DOHH2 (cell line): ENCODE measurements at regions not wholly inside any gene's neighbourhood (a gene's known extent, or its start where the extent isn't known, plus 50 kb on each side); places are given as distances from the start of the nearest gene placed in this dataset.

Experiments
- H3F3A ChIP-seq: fragments of 200-600 bp; sonication (generic), shearing (Covaris generic); 2 replicates; pipeline ENCODE4 v1.6.0; 2016; ENCODE audit warnings: antibody characterized with exemption, mild to moderate bottlenecking; ENCODE audit not compliant: control insufficient read depth, insufficient read depth
- H3K27ac ChIP-seq: fragments of 200-600 bp; sonication (generic); 2 replicates; pipeline ENCODE4 v1.5.1; 2014; ENCODE audit warnings: low read depth, mild to moderate bottlenecking, low read length, moderate library complexity
- H3K27me3 ChIP-seq: fragments of 200-600 bp; sonication (generic); 2 replicates; pipeline ENCODE4 v1.6.1; 2014; ENCODE audit warnings: mild to moderate bottlenecking, low read length, mixed read lengths; ENCODE audit not compliant: control insufficient read depth
- H3K36me3 ChIP-seq: fragments of 200-600 bp; sonication (generic); 2 replicates; pipeline ENCODE4 v1.6.1; 2014; ENCODE audit warnings: mild to moderate bottlenecking, low read length, moderate library complexity, mixed read lengths; ENCODE audit not compliant: control insufficient read depth
- H3K4me1 ChIP-seq: fragments of 200-600 bp; sonication (generic); 2 replicates; pipeline ENCODE4 v1.6.1; 2014; ENCODE audit warnings: mild to moderate bottlenecking, low read length, mixed read lengths; ENCODE audit not compliant: control insufficient read depth
- H3K4me2 ChIP-seq: fragments of 200-600 bp; sonication (generic); 2 replicates; pipeline ENCODE4 v1.6.0; 2014; ENCODE audit warnings: mild to moderate bottlenecking, low read length, moderate library complexity
- H3K4me3 ChIP-seq: fragments of 200-600 bp; sonication (generic); 2 replicates; pipeline ENCODE4 v1.5.1; 2014; ENCODE audit warnings: mild to moderate bottlenecking, low read length, mixed read lengths
- H3K79me2 ChIP-seq: fragments of 200-600 bp; sonication (generic); 2 replicates; pipeline ENCODE4 v1.6.1; 2014; ENCODE audit warnings: mild to moderate bottlenecking, low read length, mixed read lengths; ENCODE audit not compliant: control insufficient read depth
- H3K9me2 ChIP-seq: fragments of 200-600 bp; sonication (generic); replicated peaks from 2 replicates; pipeline ENCODE4 v1.6.1; 2014; ENCODE audit warnings: mild to moderate bottlenecking, low read length, mixed read lengths; ENCODE audit not compliant: control insufficient read depth
- H3K9me3 ChIP-seq: fragments of 200-600 bp; sonication (generic); 2 replicates; pipeline ENCODE4 v1.6.1; 2014; ENCODE audit warnings: antibody characterized with exemption, low read length, mixed read lengths; ENCODE audit not compliant: control insufficient read depth, insufficient read depth
- H4K20me1 ChIP-seq: fragments of 200-600 bp; sonication (generic); 2 replicates; pipeline ENCODE4 v1.6.0; 2014; ENCODE audit warnings: low read depth, mild to moderate bottlenecking, antibody characterized with exemption, low read length, moderate library complexity; ENCODE audit not compliant: control insufficient read depth, insufficient read depth
- EZH2phosphoT487 ChIP-seq: fragments of 200-600 bp; sonication (generic); IDR thresholded peaks from 2 replicates; pipeline ENCODE4 v1.6.1; 2017; ENCODE audit warnings: borderline replicate concordance, mild to moderate bottlenecking, antibody characterized with exemption, low read length, moderate library complexity, mixed read lengths
- TF ChIP-seq, protein P1 (sequence below): fragments of 200-600 bp; sonication (generic); IDR thresholded peaks from one replicate; pipeline ENCODE4 v1.5.1; 2014; ENCODE audit warnings: antibody characterized with exemption, mild to moderate bottlenecking, low read depth, low read length; ENCODE audit not compliant: poor library complexity, severe bottlenecking

DNA sequence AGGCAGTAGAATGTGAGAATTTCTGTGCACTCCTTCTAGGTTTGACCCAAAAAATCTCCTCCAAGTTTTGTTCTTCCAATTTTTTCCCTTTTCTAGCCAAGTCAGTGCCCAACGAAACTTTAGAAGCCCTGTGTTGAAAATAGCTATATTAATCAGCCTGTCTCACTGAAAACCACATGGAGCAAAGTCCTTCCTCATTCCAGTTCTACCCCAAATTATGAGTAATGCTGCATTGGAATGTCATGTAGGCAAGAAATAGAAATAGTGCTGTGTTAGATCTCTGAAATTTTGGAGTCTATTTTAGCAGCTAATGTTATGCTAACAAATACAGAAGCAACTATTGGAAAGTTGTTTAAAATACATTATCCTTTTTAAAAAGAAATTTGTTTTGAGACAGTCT is 725.5 kb downstream of the TBC1D32 start:
- no peak overlapping the region for H3K27ac ChIP-seq
- H3K4me3 ChIP-seq = no peak overlapping the region
- no peaks in the 10 kb centered on the region for H3K4me1 ChIP-seq
- H3K9me2 ChIP-seq = no peaks in the 10 kb centered on the region
- no peaks in the 10 kb centered on the region for H3K79me2 ChIP-seq
- no peaks in the 10 kb centered on the region for H3K27me3 ChIP-seq
- H3K9me3 ChIP-seq = no peaks in the 10 kb centered on the region
- no peaks in the 10 kb centered on the region for H3K36me3 ChIP-seq
- no peak overlapping the region for H3K4me2 ChIP-seq
- TF ChIP-seq EZH2phosphoT487 = no peak
- TF ChIP-seq, protein P1, sequence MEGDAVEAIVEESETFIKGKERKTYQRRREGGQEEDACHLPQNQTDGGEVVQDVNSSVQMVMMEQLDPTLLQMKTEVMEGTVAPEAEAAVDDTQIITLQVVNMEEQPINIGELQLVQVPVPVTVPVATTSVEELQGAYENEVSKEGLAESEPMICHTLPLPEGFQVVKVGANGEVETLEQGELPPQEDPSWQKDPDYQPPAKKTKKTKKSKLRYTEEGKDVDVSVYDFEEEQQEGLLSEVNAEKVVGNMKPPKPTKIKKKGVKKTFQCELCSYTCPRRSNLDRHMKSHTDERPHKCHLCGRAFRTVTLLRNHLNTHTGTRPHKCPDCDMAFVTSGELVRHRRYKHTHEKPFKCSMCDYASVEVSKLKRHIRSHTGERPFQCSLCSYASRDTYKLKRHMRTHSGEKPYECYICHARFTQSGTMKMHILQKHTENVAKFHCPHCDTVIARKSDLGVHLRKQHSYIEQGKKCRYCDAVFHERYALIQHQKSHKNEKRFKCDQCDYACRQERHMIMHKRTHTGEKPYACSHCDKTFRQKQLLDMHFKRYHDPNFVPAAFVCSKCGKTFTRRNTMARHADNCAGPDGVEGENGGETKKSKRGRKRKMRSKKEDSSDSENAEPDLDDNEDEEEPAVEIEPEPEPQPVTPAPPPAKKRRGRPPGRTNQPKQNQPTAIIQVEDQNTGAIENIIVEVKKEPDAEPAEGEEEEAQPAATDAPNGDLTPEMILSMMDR = no peak
- H4K20me1 ChIP-seq = no peaks in the 10 kb centered on the region
- H3F3A ChIP-seq = no peaks in the 10 kb centered on the region

DNA sequence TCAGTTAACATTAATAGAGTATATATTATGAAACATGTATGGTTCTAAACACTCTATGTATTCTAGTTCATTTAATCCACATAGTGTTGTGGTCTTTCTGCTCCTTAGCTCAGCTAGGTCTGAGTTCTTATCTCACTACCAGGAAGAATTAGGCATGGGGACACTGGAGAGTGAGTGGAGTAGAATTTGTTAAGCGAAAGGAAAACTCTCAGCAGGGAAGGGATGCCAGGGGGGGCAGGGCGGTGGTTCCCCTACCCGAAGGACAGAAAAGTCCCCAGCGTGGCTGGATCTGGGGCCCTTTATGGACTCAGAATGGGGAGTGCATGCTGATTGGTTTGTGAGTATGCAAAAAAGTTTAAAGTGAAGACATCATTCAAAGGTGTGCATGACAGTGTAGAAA is 727.5 kb downstream of the TBC1D32 start:
- Histone ChIP-seq H3K4me2 (no peak overlapping the region), H3K9me3 (no peaks in the 10 kb centered on the region), H3K4me3 (no peak overlapping the region), H3K4me1 (no peaks in the 10 kb centered on the region), H3F3A (no peaks in the 10 kb centered on the region), H3K36me3 (no peaks in the 10 kb centered on the region), H3K9me2 (no peaks in the 10 kb centered on the region), H4K20me1 (no peaks in the 10 kb centered on the region), H3K27ac (no peak overlapping the region), H3K27me3 (no peaks in the 10 kb centered on the region), H3K79me2 (no peaks in the 10 kb centered on the region)
- TF ChIP-seq EZH2phosphoT487 = no peak
- TF ChIP-seq, protein P1 = no peak

DNA sequence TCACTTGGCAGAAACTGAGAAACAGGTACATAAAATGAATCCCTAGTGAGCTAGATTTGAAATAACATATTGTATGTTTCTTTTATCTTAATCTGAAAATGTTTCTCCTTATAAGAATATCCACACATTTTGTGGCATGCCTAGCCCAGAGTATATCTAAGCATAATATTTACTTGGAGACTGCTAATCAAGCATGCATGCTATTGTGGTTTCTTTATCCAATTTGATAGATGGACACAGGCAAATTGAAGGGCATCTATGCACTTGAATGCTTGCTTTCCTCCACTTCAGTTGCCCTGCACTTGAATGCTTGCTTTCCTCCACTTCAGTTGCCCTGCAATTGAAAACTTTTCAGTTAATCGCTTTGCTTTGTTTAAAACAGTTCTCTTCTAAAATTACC is 729.8 kb downstream of the TBC1D32 start:
- Histone ChIP-seq H3K27ac (no peak overlapping the region), H3K36me3 (no peaks in the 10 kb centered on the region), H3K4me2 (no peak overlapping the region), H3K4me1 (no peaks in the 10 kb centered on the region), H3K4me3 (no peak overlapping the region), H3F3A (no peaks in the 10 kb centered on the region), H3K27me3 (no peaks in the 10 kb centered on the region), H4K20me1 (no peaks in the 10 kb centered on the region), H3K9me3 (no peaks in the 10 kb centered on the region), H3K9me2 (no peaks in the 10 kb centered on the region), H3K79me2 (no peaks in the 10 kb centered on the region)
- TF ChIP-seq EZH2phosphoT487 = no peak
- TF ChIP-seq, protein P1 = no peak

DNA sequence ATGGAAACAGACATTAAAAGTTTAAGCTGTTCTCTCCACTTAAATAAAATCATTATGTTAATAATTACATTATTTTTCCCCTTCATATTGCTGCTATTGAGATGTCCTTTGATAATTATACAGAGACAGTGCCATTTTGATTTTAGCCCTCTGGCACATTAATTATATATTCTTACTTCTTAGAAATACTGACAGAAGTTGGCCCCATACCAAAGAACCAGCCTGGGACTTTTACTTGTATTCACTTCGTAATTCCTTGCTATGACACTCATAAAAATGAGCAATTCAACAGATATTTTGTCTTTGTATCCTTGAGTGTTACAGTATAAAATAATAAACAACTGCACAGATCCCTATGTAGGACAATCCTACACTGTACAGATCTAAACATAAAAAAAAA is 743.7 kb downstream of the TBC1D32 start:
- no peaks in the 10 kb centered on the region for H3K9me2 ChIP-seq
- TF ChIP-seq, protein P1 = no peak
- no peak for TF ChIP-seq EZH2phosphoT487
- no peaks in the 10 kb centered on the region for H3F3A ChIP-seq
- H3K4me1 ChIP-seq = no peaks in the 10 kb centered on the region
- H3K9me3 ChIP-seq = no peaks in the 10 kb centered on the region
- no peaks in the 10 kb centered on the region for H4K20me1 ChIP-seq
- no peaks in the 10 kb centered on the region for H3K36me3 ChIP-seq
- H3K79me2 ChIP-seq = no peaks in the 10 kb centered on the region
- no peak overlapping the region for H3K27ac ChIP-seq
- H3K27me3 ChIP-seq = no peaks in the 10 kb centered on the region
- H3K4me2 ChIP-seq = no peak overlapping the region
- H3K4me3 ChIP-seq = no peak overlapping the region
